ENCODE measurements at regions not wholly inside any gene's neighbourhood (a gene's known extent, or its start where the extent isn't known, plus 50 kb on each side); places are given as distances from the start of the nearest gene placed in this dataset.

DNA sequence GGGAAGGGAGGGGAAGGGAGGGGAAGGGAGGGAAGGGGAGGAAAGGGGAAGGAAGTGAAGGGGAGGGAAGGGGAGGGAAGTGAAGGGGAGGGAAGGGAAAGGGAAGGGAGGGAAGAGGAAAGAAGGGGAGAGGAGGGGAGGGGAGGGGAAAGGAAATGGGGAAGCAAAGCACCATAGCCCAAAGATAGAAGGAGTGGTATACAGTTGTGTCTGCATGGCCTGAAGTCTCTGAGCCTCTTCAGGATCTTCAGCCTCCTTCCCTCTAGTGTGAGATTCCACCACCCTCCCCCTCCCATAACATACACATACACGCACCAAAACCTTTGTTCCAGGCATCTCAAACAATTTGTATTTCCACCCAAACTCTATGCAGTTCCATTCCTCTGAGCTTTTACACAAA lies 96.2 kb upstream of the SERP2 start:
- no peak overlapping the region for H3K4me3 ChIP-seq (ENCODE audit: extremely low read depth in 1 of 4, insufficient read depth in 2 of 4, low read depth in 3 of 4, low read length in 4 of 4)
- H3K4me1 ChIP-seq (replicated peaks in 1 of 4; ENCODE audit: control insufficient read depth in 3 of 4, insufficient read depth in 4 of 4, low read length in 3 of 4), result no peaks in the 10 kb centered on the region
- no peak overlapping the region for H2BK120ac ChIP-seq (replicated peaks; ENCODE audit: low read depth, low read length)
- no peak overlapping the region for H2AK5ac ChIP-seq (ENCODE audit: low read depth, low read length)
- 93% methylated on average over 1 of the region's 1 CpG; no CpG with 5 or more reads in 1 of the 2 experiments for WGBS, 2 experiments (ENCODE audit: extremely low coverage in 1 of 2, insufficient coverage in 1 of 2, insufficient read length in 1 of 2, insufficient replicate concordance in 2 of 2, low coverage in 1 of 2, low lambda C conversion rate in 2 of 2, missing lambda C conversion rate in 1 of 2)
- H3K18ac ChIP-seq (ENCODE audit: extremely low read depth, low read length), result no peak overlapping the region
- no peak overlapping the region for H3K14ac ChIP-seq (ENCODE audit: insufficient read length)
- ChIA-PET POLR2A (ENCODE audit: partially characterized antibody) (no interaction called here), CTCF (ENCODE audit: partially characterized antibody) (interaction anchor here (1.1 kb wide), 1 partner anchor 12 kb away, joined by 3 read pairs; no protein-coding TSS in a partner anchor)
- H3K79me2 ChIP-seq (ENCODE audit: control insufficient read depth in 1 of 2, insufficient read depth in 2 of 2, low read length in 2 of 2), result no peaks in the 10 kb centered on the region
- no peak overlapping the region for H3K56ac ChIP-seq (replicated peaks; ENCODE audit: insufficient read length, low read depth, low read length)
- H3K36me3 ChIP-seq (ENCODE audit: control insufficient read depth in 2 of 4, insufficient read depth in 4 of 4, low read length in 3 of 4), result no peaks in the 10 kb centered on the region
- no peak for FAIRE-seq
- H4K8ac ChIP-seq (ENCODE audit: extremely low read depth, insufficient read depth, low read length), result no peak overlapping the region; the same call in 1 of the 2 replicates
- H3K79me1 ChIP-seq (ENCODE audit: low read depth, low read length), result no peaks in the 10 kb centered on the region
- no peaks in the 10 kb centered on the region for H3K27me3 ChIP-seq (replicated peaks in 1 of 4; ENCODE audit: control insufficient read depth in 3 of 4, extremely low read depth in 1 of 4, insufficient read depth in 3 of 4, low read length in 3 of 4)
- no peak overlapping the region for H2BK15ac ChIP-seq (ENCODE audit: low read length)
- H3K23ac ChIP-seq (ENCODE audit: insufficient read length), result no peak overlapping the region
- H4K5ac ChIP-seq (ENCODE audit: insufficient read length, low read depth, low read length), result no peak overlapping the region
- DNase-seq (ENCODE audit: low read depth in 1 of 2, low spot score in 2 of 2), result no peak
- H4K20me1 ChIP-seq (replicated peaks in 1 of 2; ENCODE audit: control insufficient read depth in 1 of 2, insufficient read depth in 2 of 2, low read length in 2 of 2), result no peaks in the 10 kb centered on the region
- H2BK20ac ChIP-seq (ENCODE audit: low read length), result no peak overlapping the region
- H2BK12ac ChIP-seq (ENCODE audit: low read depth, low read length), result no peak overlapping the region
- H3K9me3 ChIP-seq (ENCODE audit: insufficient read depth in 2 of 2, low read depth in 1 of 2, low read length in 1 of 2), result no peaks in the 10 kb centered on the region
- H3K9ac ChIP-seq (replicated peaks in 1 of 4; ENCODE audit: extremely low read depth in 1 of 4, low read depth in 3 of 4, low read length in 3 of 4), result no peak overlapping the region
- TF ChIP-seq JUN (IDR thresholded peaks at IDR 0.05; ENCODE audit: low read depth, low read length), result no peak
- no peaks in the 10 kb centered on the region for H3K23me2 ChIP-seq (ENCODE audit: low read depth, low read length)
- H2AFZ ChIP-seq (ENCODE audit: low read length), result no peak overlapping the region
- H2BK5ac ChIP-seq (ENCODE audit: low read depth, low read length), result no peak overlapping the region
- H3K27ac ChIP-seq (ENCODE audit: low read depth, low read length), result no peak overlapping the region
- no peak overlapping the region for H3K4me2 ChIP-seq (ENCODE audit: insufficient read depth in 1 of 2, low read depth in 2 of 2, low read length in 2 of 2)
- no peak overlapping the region for H4K91ac ChIP-seq (replicated peaks; ENCODE audit: insufficient read length, low read length)
- no peak overlapping the region for H3K4ac ChIP-seq (replicated peaks; ENCODE audit: insufficient read length, low read depth, low read length)
